K562 (cell line): ENCODE measurements at regions not wholly inside any gene's neighbourhood (a gene's known extent, or its start where the extent isn't known, plus 50 kb on each side); places are given as distances from the start of the nearest gene placed in this dataset.

Source experiments
- ATAC-seq: fragments of 200-7000 bp; cut with Tn5 transposase; 3 replicates; pipeline ENCODE4 v1.9.1; 2020; ENCODE audit warnings: moderate library complexity
- BruUV-seq: library from RNA; stranded (reverse); fragments of 400-500 nt; replicated peaks from 2 replicates; lab custom pipeline; 2021; lab: Mats Ljungman, UMichigan
- CTCF ChIA-PET: fragments of 300-600 bp; formaldehyde crosslinking; extraction: SDS; loops from one replicate; lab custom pipeline; 2021; ENCODE audit warnings: low intra/inter-chr PET ratio; lab: Yijun Ruan, JAX
- POLR2A ChIA-PET: fragments of 300-600, 350-650 bp; sonication (Branson Sonifier 250); formaldehyde crosslinking; extraction: SDS; loops from one replicate; lab custom pipeline; 2021; ENCODE audit warnings: antibody characterized with exemption, inconsistent platforms; lab: Yijun Ruan, JAX
- DNase-seq, 4 experiments: peaks; one replicate each; pipeline versions ENCODE4 v3.0.0 to v3.0.0-alpha.2; 2011 to 2018; ENCODE audit warnings: low spot score in 3 of 4, mixed read lengths in 3 of 4; ENCODE audit errors: extremely low read depth in 1 of 4
- FAIRE-seq: peaks from 2 replicates; lab custom pipeline; 2011; peaks lifted over from hg19 to GRCh38; lab: Jason Lieb, UNC
- H2AFZ ChIP-seq: 2 replicates; pipeline ENCODE4 v1.6.0; 2011; ENCODE audit warnings: low read depth, low read length, control low read depth, inconsistent platforms
- H3K27ac ChIP-seq: fragments of 200-600 bp; 3 replicates; pipeline ENCODE4 v1.8.0; 2011; ENCODE audit warnings: low read depth, mild to moderate bottlenecking, control low read depth, inconsistent platforms, low read length, moderate library complexity, mixed read lengths; ENCODE audit errors: extremely low read depth
- H3K27me3 ChIP-seq, 2 experiments: fragments of 300-600 bp in 1 of 2; 2 replicates in 1 of 2; 3 replicates in 1 of 2; pipeline versions ENCODE4 v1.6.0 to v1.8.0; 2011; ENCODE audit warnings: inconsistent platforms in 2 of 2, low read length in 2 of 2, mild to moderate bottlenecking in 1 of 2, mixed read lengths in 1 of 2, moderate library complexity in 1 of 2; ENCODE audit not compliant: control insufficient read depth in 2 of 2, insufficient read depth in 2 of 2
- H3K36me3 ChIP-seq: fragments of 300-600 bp; 3 replicates; pipeline ENCODE4 v1.8.0; 2011; ENCODE audit warnings: mild to moderate bottlenecking, low read length, inconsistent platforms; ENCODE audit not compliant: control insufficient read depth, insufficient read depth
- H3K4me1 ChIP-seq, 2 experiments: fragments of 200-600 bp in 1 of 2; replicated peaks in 1 of 2; 2 replicates in 1 of 2; 3 replicates in 1 of 2; pipeline versions ENCODE4 v1.5.1 to v1.8.0; 2011; ENCODE audit warnings: inconsistent platforms in 2 of 2, low read length in 2 of 2, mild to moderate bottlenecking in 1 of 2, mixed read lengths in 1 of 2, moderate library complexity in 1 of 2; ENCODE audit not compliant: control insufficient read depth in 2 of 2, insufficient read depth in 2 of 2
- H3K4me2 ChIP-seq: 2 replicates; pipeline ENCODE4 v1.6.1; 2011; ENCODE audit warnings: low read length, control low read depth, inconsistent platforms, mixed read lengths; ENCODE audit not compliant: insufficient read depth
- H3K4me3 ChIP-seq: fragments of 200-600 bp; sonication (generic), shearing (Covaris generic); 2 replicates; pipeline ENCODE4 v1.5.1; 2016; ENCODE audit warnings: control low read depth, inconsistent platforms
- H3K79me2 ChIP-seq: fragments of 200-600 bp; 3 replicates; pipeline ENCODE4 v1.8.0; 2011; ENCODE audit warnings: low read length, inconsistent platforms; ENCODE audit not compliant: control insufficient read depth, insufficient read depth
- H3K9ac ChIP-seq, 2 experiments: 2 replicates each; pipeline versions ENCODE4 v1.6.0 to v1.6.1; 2011; ENCODE audit warnings: low read depth in 2 of 2, low read length in 2 of 2, control low read depth in 1 of 2, inconsistent platforms in 1 of 2, mild to moderate bottlenecking in 1 of 2, mixed read lengths in 1 of 2; ENCODE audit not compliant: insufficient read depth in 1 of 2
- H3K9me1 ChIP-seq: one replicate; pipeline ENCODE4 v1.6.0; 2011; ENCODE audit warnings: inconsistent platforms, mild to moderate bottlenecking, low read length, moderate library complexity; ENCODE audit not compliant: control insufficient read depth, insufficient read depth
- H3K9me3 ChIP-seq: replicated peaks from 2 replicates; pipeline ENCODE4 v1.5.1; 2011; ENCODE audit warnings: low read depth, low read length, inconsistent platforms; ENCODE audit not compliant: control insufficient read depth, insufficient read depth
- H4K20me1 ChIP-seq: replicated peaks from 2 replicates; pipeline ENCODE4 v1.6.1; 2011; ENCODE audit warnings: low read length, inconsistent platforms, mixed read lengths; ENCODE audit not compliant: control insufficient read depth, insufficient read depth
- CHD4 ChIP-seq: fragments of 200-600 bp; sonication (generic); IDR thresholded peaks from 3 replicates; pipeline ENCODE4 v1.6.1; 2012; ENCODE audit warnings: low read depth, mild to moderate bottlenecking, mixed read lengths, low read length, inconsistent platforms; ENCODE audit not compliant: insufficient read depth, insufficient replicate concordance, poor library complexity, severe bottlenecking
- FOS ChIP-seq: IDR thresholded peaks from 3 replicates; pipeline ENCODE4 v1.6.1; 2011; ENCODE audit not compliant: insufficient read length; ENCODE audit errors: extremely low read depth
- LCOR ChIP-seq: sonication (generic); formaldehyde crosslinking; IDR thresholded peaks from 2 replicates; pipeline ENCODE4 v1.8.0; 2022; ENCODE audit warnings: mild to moderate bottlenecking, missing genetic modification reagents
- MCM5 ChIP-seq: fragments of 450-650 bp; IDR thresholded peaks from 2 replicates; pipeline ENCODE4 v1.6.1; 2016; ENCODE audit warnings: low read depth
- NKRF ChIP-seq: fragments of 450-650 bp; IDR thresholded peaks from 2 replicates; pipeline ENCODE4 v1.6.1; 2016; ENCODE audit warnings: borderline replicate concordance
- NONO ChIP-seq, 2 experiments: fragments of 200-400 bp in 1 of 2; fragments of 450-650 bp in 1 of 2; formaldehyde crosslinking in 1 of 2; IDR thresholded peaks; 2 replicates each; pipeline ENCODE4 v1.6.1; 2017; ENCODE audit warnings: low read depth in 2 of 2, mild to moderate bottlenecking in 2 of 2, moderate library complexity in 2 of 2, low read length in 1 of 2
- POLR3G ChIP-seq: IDR thresholded peaks from 2 replicates; pipeline ENCODE4 v1.6.1; 2011; ENCODE audit not compliant: insufficient read length, insufficient replicate concordance; ENCODE audit errors: extremely low read depth
- STAT5A ChIP-seq: IDR thresholded peaks from 2 replicates; pipeline ENCODE4 v1.6.1; 2012; ENCODE audit warnings: low read length, inconsistent platforms, borderline replicate concordance
- STAT5B ChIP-seq: fragments of 250-450 bp; sonication (Bioruptor Pico); IDR thresholded peaks from 2 replicates; pipeline ENCODE4 v1.8.0; 2021; ENCODE audit warnings: mild to moderate bottlenecking, inconsistent platforms
- ZNF644 ChIP-seq: fragments of 200-800 bp; sonication (Bioruptor generic); IDR thresholded peaks from 2 replicates; pipeline ENCODE4 v1.6.1; 2016; ENCODE audit warnings: low read depth, missing genetic modification characterization, missing compliant biosample characterization
- ZNF696 ChIP-seq: fragments of 250-450 bp; sonication (Bioruptor Pico); conservative IDR thresholded peaks from 2 replicates; pipeline ENCODE4 v1.4.0; 2020; ENCODE audit warnings: mild to moderate bottlenecking, moderate library complexity
- WGBS: fragments of 100-300 bp; shearing (Covaris generic); methylation state at CpG from one replicate; pipeline ENCODE4 v1.1.6; 2016; ENCODE audit warnings: low coverage, mixed read lengths; ENCODE audit not compliant: insufficient coverage; ENCODE audit errors: missing lambda C conversion rate; 5-methylcytosine and 5-hydroxymethylcytosine counted together
- in situ Hi-C: fragments of 300-500 bp; cut with MboI; formaldehyde crosslinking; loops from 4 replicates; pipeline ENCODE4 v1.15.0; 2018; ENCODE audit warnings: inconsistent platforms, mixed read lengths
- intact Hi-C: fragments of 100-400 bp; cut with micrococcal nuclease; formaldehyde crosslinking; loops from 2 replicates; pipeline ENCODE4 v1.14.2; 2022
- TF ChIP-seq, protein P1 (sequence below): fragments of 450-650 bp; IDR thresholded peaks from 2 replicates; pipeline ENCODE4 v1.6.1; 2017; ENCODE audit warnings: antibody characterized with exemption
- TF ChIP-seq, protein P2 (sequence below): sonication (generic); formaldehyde crosslinking; IDR thresholded peaks from 2 replicates; pipeline ENCODE4 v1.8.0; 2023; ENCODE audit warnings: missing genetic modification reagents, mild to moderate bottlenecking, borderline replicate concordance

DNA sequence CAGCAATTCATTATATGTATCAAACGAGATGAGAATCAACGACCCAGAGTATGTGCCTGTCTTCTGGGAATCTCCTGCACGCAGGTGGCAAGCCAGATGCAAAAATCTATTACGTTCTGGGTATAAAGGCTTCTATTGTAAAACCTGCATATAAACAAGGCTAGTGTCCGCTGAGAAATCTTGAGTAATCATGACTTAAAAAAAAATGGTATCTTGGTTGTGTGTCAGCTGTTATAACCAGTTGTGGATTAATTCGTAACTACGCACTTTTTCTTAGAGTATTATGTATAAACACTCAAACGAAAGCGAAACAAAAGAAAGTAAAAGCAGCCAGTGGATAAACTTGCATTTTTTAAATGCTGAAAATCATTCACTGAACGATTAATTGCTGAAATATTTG, 509.1 kb downstream of the RSL24D1 start:
- no peaks in the 10 kb centered on the region for H3K36me3 ChIP-seq
- H3K4me3 ChIP-seq: no peak overlapping the region
- no peak overlapping the region for H3K4me2 ChIP-seq
- no peaks in the 10 kb centered on the region for H3K79me2 ChIP-seq
- no peak overlapping the region for H2AFZ ChIP-seq
- BruUV-seq: no TSS peak
- 0 out of 2 replicates have a peak, but pooled peaks cover 2% of the 10 kb centered on the region for H3K9me3 ChIP-seq
- DNase-seq (no peak), FAIRE-seq (no peak), ATAC-seq (no peak)
- in situ Hi-C loops: no loop called here
- H3K4me1 ChIP-seq: no peaks in the 10 kb centered on the region
- intact Hi-C loops: no loop called here
- H4K20me1 ChIP-seq: no peaks in the 10 kb centered on the region
- POLR2A ChIA-PET: no interaction called here
- CTCF ChIA-PET: no interaction called here
- WGBS: 4% methylated on average over 10 of the region's 10 CpGs
- no peak overlapping the region for H3K9ac ChIP-seq
- H3K9me1 ChIP-seq: no peaks in the 10 kb centered on the region
- H3K27ac ChIP-seq: no peak overlapping the region
- H3K27me3 ChIP-seq: no peaks in the 10 kb centered on the region
- TF ChIP-seq ZNF644 (tag) (no peak), NKRF (no peak), STAT5A (no peak), STAT5B (CRISPR knock-in tag) (no peak), ZNF696 (CRISPR knock-in tag) (no peak), LCOR (CRISPR knock-in tag) (no peak), CHD4 (no peak), FOS (no peak), NONO (IDR thresholded peaks at IDR 0.05; ENCODE audit: low read depth in 2 of 2, low read length in 1 of 2) (no peak), POLR3G (no peak), MCM5 (no peak)
- TF ChIP-seq, protein P1, sequence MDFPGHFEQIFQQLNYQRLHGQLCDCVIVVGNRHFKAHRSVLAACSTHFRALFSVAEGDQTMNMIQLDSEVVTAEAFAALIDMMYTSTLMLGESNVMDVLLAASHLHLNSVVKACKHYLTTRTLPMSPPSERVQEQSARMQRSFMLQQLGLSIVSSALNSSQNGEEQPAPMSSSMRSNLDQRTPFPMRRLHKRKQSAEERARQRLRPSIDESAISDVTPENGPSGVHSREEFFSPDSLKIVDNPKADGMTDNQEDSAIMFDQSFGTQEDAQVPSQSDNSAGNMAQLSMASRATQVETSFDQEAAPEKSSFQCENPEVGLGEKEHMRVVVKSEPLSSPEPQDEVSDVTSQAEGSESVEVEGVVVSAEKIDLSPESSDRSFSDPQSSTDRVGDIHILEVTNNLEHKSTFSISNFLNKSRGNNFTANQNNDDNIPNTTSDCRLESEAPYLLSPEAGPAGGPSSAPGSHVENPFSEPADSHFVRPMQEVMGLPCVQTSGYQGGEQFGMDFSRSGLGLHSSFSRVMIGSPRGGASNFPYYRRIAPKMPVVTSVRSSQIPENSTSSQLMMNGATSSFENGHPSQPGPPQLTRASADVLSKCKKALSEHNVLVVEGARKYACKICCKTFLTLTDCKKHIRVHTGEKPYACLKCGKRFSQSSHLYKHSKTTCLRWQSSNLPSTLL: no peak
- TF ChIP-seq, protein P2, sequence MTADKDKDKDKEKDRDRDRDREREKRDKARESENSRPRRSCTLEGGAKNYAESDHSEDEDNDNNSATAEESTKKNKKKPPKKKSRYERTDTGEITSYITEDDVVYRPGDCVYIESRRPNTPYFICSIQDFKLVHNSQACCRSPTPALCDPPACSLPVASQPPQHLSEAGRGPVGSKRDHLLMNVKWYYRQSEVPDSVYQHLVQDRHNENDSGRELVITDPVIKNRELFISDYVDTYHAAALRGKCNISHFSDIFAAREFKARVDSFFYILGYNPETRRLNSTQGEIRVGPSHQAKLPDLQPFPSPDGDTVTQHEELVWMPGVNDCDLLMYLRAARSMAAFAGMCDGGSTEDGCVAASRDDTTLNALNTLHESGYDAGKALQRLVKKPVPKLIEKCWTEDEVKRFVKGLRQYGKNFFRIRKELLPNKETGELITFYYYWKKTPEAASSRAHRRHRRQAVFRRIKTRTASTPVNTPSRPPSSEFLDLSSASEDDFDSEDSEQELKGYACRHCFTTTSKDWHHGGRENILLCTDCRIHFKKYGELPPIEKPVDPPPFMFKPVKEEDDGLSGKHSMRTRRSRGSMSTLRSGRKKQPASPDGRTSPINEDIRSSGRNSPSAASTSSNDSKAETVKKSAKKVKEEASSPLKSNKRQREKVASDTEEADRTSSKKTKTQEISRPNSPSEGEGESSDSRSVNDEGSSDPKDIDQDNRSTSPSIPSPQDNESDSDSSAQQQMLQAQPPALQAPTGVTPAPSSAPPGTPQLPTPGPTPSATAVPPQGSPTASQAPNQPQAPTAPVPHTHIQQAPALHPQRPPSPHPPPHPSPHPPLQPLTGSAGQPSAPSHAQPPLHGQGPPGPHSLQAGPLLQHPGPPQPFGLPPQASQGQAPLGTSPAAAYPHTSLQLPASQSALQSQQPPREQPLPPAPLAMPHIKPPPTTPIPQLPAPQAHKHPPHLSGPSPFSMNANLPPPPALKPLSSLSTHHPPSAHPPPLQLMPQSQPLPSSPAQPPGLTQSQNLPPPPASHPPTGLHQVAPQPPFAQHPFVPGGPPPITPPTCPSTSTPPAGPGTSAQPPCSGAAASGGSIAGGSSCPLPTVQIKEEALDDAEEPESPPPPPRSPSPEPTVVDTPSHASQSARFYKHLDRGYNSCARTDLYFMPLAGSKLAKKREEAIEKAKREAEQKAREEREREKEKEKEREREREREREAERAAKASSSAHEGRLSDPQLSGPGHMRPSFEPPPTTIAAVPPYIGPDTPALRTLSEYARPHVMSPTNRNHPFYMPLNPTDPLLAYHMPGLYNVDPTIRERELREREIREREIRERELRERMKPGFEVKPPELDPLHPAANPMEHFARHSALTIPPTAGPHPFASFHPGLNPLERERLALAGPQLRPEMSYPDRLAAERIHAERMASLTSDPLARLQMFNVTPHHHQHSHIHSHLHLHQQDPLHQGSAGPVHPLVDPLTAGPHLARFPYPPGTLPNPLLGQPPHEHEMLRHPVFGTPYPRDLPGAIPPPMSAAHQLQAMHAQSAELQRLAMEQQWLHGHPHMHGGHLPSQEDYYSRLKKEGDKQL: no peak
